GM12878 (cell line): ENCODE measurements at regions not wholly inside any gene's neighbourhood (a gene's known extent, or its start where the extent isn't known, plus 50 kb on each side); places are given as distances from the start of the nearest gene placed in this dataset.

ENCODE experiments used
- ATAC-seq: fragments of 200-7000 bp; cut with Tn5 transposase; 3 replicates; pipeline ENCODE4 v1.9.1; 2020; ENCODE audit warnings: mild to moderate bottlenecking, moderate library complexity
- BruUV-seq: library from RNA; stranded (reverse); fragments of 400-500 nt; replicated peaks from 2 replicates; lab custom pipeline; 2021; lab: Mats Ljungman, UMichigan
- CTCF ChIA-PET: fragments of 300-600 bp; sonication (Branson Sonifier 250); formaldehyde crosslinking; extraction: SDS; loops from one replicate; lab custom pipeline; 2021; ENCODE audit warnings: inconsistent platforms; lab: Yijun Ruan, JAX
- POLR2A ChIA-PET: fragments of 350-600 bp; formaldehyde crosslinking; extraction: SDS; loops from one replicate; lab custom pipeline; 2021; ENCODE audit warnings: inconsistent platforms; lab: Charles Lee
- RAD21 ChIA-PET: fragments of 300-600 bp; sonication (Branson Sonifier 250); formaldehyde crosslinking; loops from one replicate; lab custom pipeline; 2023; ENCODE audit warnings: antibody characterized with exemption; ENCODE audit not compliant: unreplicated experiment; lab: Charles Lee
- SMC1A ChIA-PET: fragments of 300-600 bp; sonication (Branson Sonifier 250); formaldehyde crosslinking; loops from one replicate; lab custom pipeline; 2023; ENCODE audit not compliant: unreplicated experiment, uncharacterized antibody; lab: Charles Lee
- DNase-seq: peaks from one replicate; pipeline ENCODE4 v3.0.0-alpha.2; 2011; ENCODE audit warnings: low read depth, low spot score
- FAIRE-seq: peaks from 3 replicates; lab custom pipeline; 2011; peaks lifted over from hg19 to GRCh38; lab: Jason Lieb, UNC
- H2AFZ ChIP-seq: 2 replicates; pipeline ENCODE4 v1.6.0; 2011; ENCODE audit warnings: low read depth, low read length, control low read depth; ENCODE audit not compliant: control insufficient read depth
- H3K27ac ChIP-seq: 2 replicates; pipeline ENCODE4 v1.5.1; 2011; ENCODE audit warnings: control low read depth; ENCODE audit not compliant: control insufficient read depth, insufficient read depth
- H3K27me3 ChIP-seq, 2 experiments: replicated peaks in 1 of 2; 2 replicates each; pipeline versions ENCODE4 v1.6.0 to v1.6.1; 2011; ENCODE audit warnings: low read length in 1 of 2; ENCODE audit not compliant: control insufficient read depth in 2 of 2, insufficient read depth in 2 of 2
- H3K36me3 ChIP-seq, 2 experiments: 2 replicates each; pipeline ENCODE4 v1.5.1; 2011; ENCODE audit warnings: low read length in 1 of 2; ENCODE audit not compliant: control insufficient read depth in 2 of 2, insufficient read depth in 2 of 2
- H3K4me1 ChIP-seq: 2 replicates; pipeline ENCODE4 v1.6.1; 2011; ENCODE audit warnings: mild to moderate bottlenecking, low read length, moderate library complexity, mixed read lengths; ENCODE audit not compliant: control insufficient read depth, insufficient read depth
- H3K4me2 ChIP-seq: 2 replicates; pipeline ENCODE4 v1.6.0; 2011; ENCODE audit warnings: control low read depth; ENCODE audit not compliant: control insufficient read depth, insufficient read depth
- H3K4me3 ChIP-seq: fragments of 200-600 bp; sonication (generic); 2 replicates; pipeline ENCODE4 v1.5.1; 2016
- H3K79me2 ChIP-seq: 2 replicates; pipeline ENCODE4 v1.6.0; 2011; ENCODE audit warnings: low read length; ENCODE audit not compliant: control insufficient read depth, insufficient read depth
- H3K9ac ChIP-seq: 2 replicates; pipeline ENCODE4 v1.8.0; 2011; ENCODE audit warnings: low read length, control low read depth, mixed read lengths; ENCODE audit not compliant: control insufficient read depth, insufficient read depth
- H3K9me3 ChIP-seq: replicated peaks from 3 replicates; pipeline ENCODE4 v1.5.1; 2011; ENCODE audit warnings: mild to moderate bottlenecking, low read length; ENCODE audit not compliant: control insufficient read depth, insufficient read depth
- H4K20me1 ChIP-seq: 2 replicates; pipeline ENCODE4 v1.6.0; 2011; ENCODE audit not compliant: control insufficient read depth, insufficient read depth
- CEBPB ChIP-seq, 2 experiments: fragments of 150-350 bp in 1 of 2; IDR thresholded peaks; 2 replicates each; pipeline ENCODE4 v1.6.1; 2012 to 2014; ENCODE audit warnings: low read depth in 2 of 2, low read length in 2 of 2, borderline replicate concordance in 1 of 2, inconsistent platforms in 1 of 2
- CHD2 ChIP-seq: IDR thresholded peaks from 2 replicates; pipeline ENCODE4 v1.6.1; 2011; ENCODE audit warnings: low read depth, low read length, improper control_type of control experiment, borderline replicate concordance
- CHD4 ChIP-seq: fragments of 200-600 bp; sonication (generic); IDR thresholded peaks from 2 replicates; pipeline ENCODE4 v1.6.1; 2016; ENCODE audit warnings: mild to moderate bottlenecking
- EED ChIP-seq: sonication (generic); IDR thresholded peaks from 2 replicates; pipeline ENCODE4 v1.6.1; 2016; ENCODE audit warnings: antibody characterized with exemption, low read depth
- EZH2 ChIP-seq: IDR thresholded peaks from 2 replicates; pipeline ENCODE4 v1.6.1; 2012; ENCODE audit warnings: low read depth, mild to moderate bottlenecking, control low read depth, inconsistent platforms, low read length, borderline replicate concordance; ENCODE audit not compliant: control insufficient read depth
- IRF5 ChIP-seq: fragments of 450-650 bp; IDR thresholded peaks from 2 replicates; pipeline ENCODE4 v1.6.1; 2017; ENCODE audit warnings: borderline replicate concordance
- KLF5 ChIP-seq: fragments of 450-650 bp; IDR thresholded peaks from 2 replicates; pipeline ENCODE4 v1.6.1; 2014; ENCODE audit warnings: mild to moderate bottlenecking; ENCODE audit not compliant: partially characterized antibody
- PAX5 ChIP-seq: IDR thresholded peaks from 2 replicates; pipeline ENCODE4 v1.6.1; 2011; ENCODE audit warnings: low read depth, low read length, borderline replicate concordance
- PKNOX1 ChIP-seq: fragments of 450-650 bp; IDR thresholded peaks from 2 replicates; pipeline ENCODE4 v1.6.1; 2016; ENCODE audit warnings: mild to moderate bottlenecking
- POLR2A ChIP-seq: IDR thresholded peaks from 2 replicates; pipeline ENCODE4 v1.6.1; 2011; ENCODE audit warnings: low read depth, mild to moderate bottlenecking, low read length
- SMAD1 ChIP-seq: fragments of 450-650 bp; IDR thresholded peaks from 2 replicates; pipeline ENCODE4 v1.6.1; 2018; ENCODE audit warnings: mild to moderate bottlenecking, low read depth; ENCODE audit not compliant: partially characterized antibody
- ZNF274 ChIP-seq: IDR thresholded peaks from one replicate; pipeline ENCODE4 v1.8.0; 2011; ENCODE audit not compliant: insufficient read length, insufficient read depth
- ZNF592 ChIP-seq: fragments of 450-650 bp; IDR thresholded peaks from 2 replicates; pipeline ENCODE4 v1.6.1; 2017; ENCODE audit warnings: mild to moderate bottlenecking, moderate library complexity
- WGBS: methylation state at CpG from one replicate; pipeline ENCODE4 v1.1.6; 2016; ENCODE audit warnings: low lambda C conversion rate; ENCODE audit not compliant: insufficient replicate concordance, insufficient coverage; ENCODE audit errors: missing lambda C conversion rate; 5-methylcytosine and 5-hydroxymethylcytosine counted together
- in situ Hi-C: fragments of 300-500 bp; cut with MboI; formaldehyde crosslinking; loops from 9 replicates; pipeline ENCODE4 v1.14.3; 2018; ENCODE audit warnings: mixed read lengths
- intact Hi-C: fragments of 100-400 bp; cut with micrococcal nuclease; formaldehyde crosslinking; loops from one replicate; pipeline ENCODE4 v1.14.2; 2022; ENCODE audit not compliant: unreplicated experiment

GRCh38 chr7:131959106-131959812 lies 402.8 kb upstream of the PODXL start:
- Histone ChIP-seq H4K20me1 (no peaks in the 10 kb centered on the region), H3K4me1 (no peaks in the 10 kb centered on the region), H3K9ac (no peak overlapping the region), H3K9me3 (no peaks in the 10 kb centered on the region), H3K4me3 (no peak overlapping the region), H3K79me2 (no peaks in the 10 kb centered on the region), H3K4me2 (no peak overlapping the region), H3K36me3 (no peaks in the 10 kb centered on the region), H3K27me3 (no peaks in the 10 kb centered on the region), H3K27ac (no peak overlapping the region), H2AFZ (no peak overlapping the region)
- intact Hi-C loops, result no loop called here
- ATAC-seq (no peak), FAIRE-seq (no peak), DNase-seq (no peak)
- CTCF ChIA-PET, result no interaction called here
- SMC1A ChIA-PET, result no interaction called here
- TF ChIP-seq IRF5 (no peak), SMAD1 (no peak), EZH2 (no peak), CEBPB (IDR thresholded peaks at IDR 0.05; ENCODE audit: borderline replicate concordance in 1 of 2, low read depth in 2 of 2, low read length in 2 of 2) (no peak), CHD4 (no peak), EED (no peak), KLF5 (no peak), CHD2 (no peak), ZNF592 (no peak), PAX5 (no peak), PKNOX1 (no peak), ZNF274 (no peak), POLR2A (no peak)
- POLR2A ChIA-PET, result no interaction called here
- RAD21 ChIA-PET, result no interaction called here
- WGBS, result 19% methylated on average over 4 of the region's 4 CpGs
- in situ Hi-C loops, result no loop called here
- no TSS peak for BruUV-seq
